Esophagus squamous epithelium (tissue), 5 donors: ENCODE measurements at regions not wholly inside any gene's neighbourhood (a gene's known extent, or its start where the extent isn't known, plus 50 kb on each side); places are given as distances from the start of the nearest gene placed in this dataset.

Source experiments
- DNase-seq: peaks from one replicate; lab custom pipeline; 2025; lab: John Stamatoyannopoulos, UW
- H3K27ac ChIP-seq, 4 donors: fragments of 200-600 bp; sonication (generic); one replicate each; pipeline ENCODE4 v1.5.1; 2016 to 2019; ENCODE audit warnings: mild to moderate bottlenecking in 1 of 4
- H3K27me3 ChIP-seq, 4 donors: fragments of 200-600 bp; sonication (generic); 1 replicate in 3 of 4; 2 replicates in 1 of 4; pipeline versions ENCODE4 v1.5.1 to v1.6.0; 2017 to 2021; ENCODE audit warnings: antibody characterized with exemption in 1 of 4
- H3K36me3 ChIP-seq, 3 donors: fragments of 200-600 bp; sonication (generic); one replicate each; pipeline ENCODE4 v1.5.1; 2016 to 2019
- H3K4me1 ChIP-seq, 3 donors: fragments of 200-600 bp; sonication (generic); one replicate each; pipeline ENCODE4 v1.5.1; 2017 to 2019
- H3K4me3 ChIP-seq, 4 donors: fragments of 200-600 bp; sonication (generic); 1 replicate in 3 of 4; 2 replicates in 1 of 4; pipeline ENCODE4 v1.5.1; 2016 to 2019; ENCODE audit warnings: mild to moderate bottlenecking in 2 of 4, moderate library complexity in 1 of 4
- H3K9me3 ChIP-seq, 3 donors: fragments of 200-600 bp; sonication (generic); one replicate each; pipeline ENCODE4 v1.5.1; 2016 to 2019
- CTCF ChIP-seq, 6 experiments: fragments of 450-650 bp in 4 of 6; fragments of 200-600 bp in 2 of 6; sonication (generic) in 2 of 6; IDR thresholded peaks; one replicate each; pipeline ENCODE4 v1.5.1; 2016 to 2019; ENCODE audit warnings: antibody characterized with exemption in 6 of 6, mild to moderate bottlenecking in 4 of 6, moderate library complexity in 4 of 6
- POLR2A ChIP-seq, 4 donors: fragments of 450-650 bp; IDR thresholded peaks; one replicate each; pipeline ENCODE4 v1.6.1; 2017; ENCODE audit warnings: antibody characterized with exemption in 4 of 4, mild to moderate bottlenecking in 4 of 4, moderate library complexity in 3 of 4
- WGBS, 2 donors: methylation state at CpG; one replicate each; pipeline ENCODE4 v1.1.5; 2018; 5-methylcytosine and 5-hydroxymethylcytosine counted together
- intact Hi-C: fragments of 100-400 bp; cut with DNase I; formaldehyde crosslinking; loops from one replicate; pipeline ENCODE4 v1.15.0; 2022
- donor health status: DM: yes; HTN: yes; CAD: no.

- no peaks in the 10 kb centered on the region for H3K4me1 ChIP-seq
- no peaks in the 10 kb centered on the region for H3K36me3 ChIP-seq
- 43 to 83% methylated on average over 1 of the region's 1 CpG for WGBS, 2 donors
- no peak for DNase-seq
- intact Hi-C loops: loop anchor here (10.0 kb wide), 1 partner anchor 204 kb away; no protein-coding TSS in a partner anchor
- no peak overlapping the region for H3K27ac ChIP-seq
- TF ChIP-seq POLR2A (IDR thresholded peaks at IDR 0.05) (no peak), CTCF (IDR thresholded peaks at IDR 0.05) (no peak)
- no peaks in the 10 kb centered on the region for H3K9me3 ChIP-seq
- no peak overlapping the region for H3K4me3 ChIP-seq
- peaks cover 0 to 17% (median 0%) of the 10 kb centered on the region in 4 donors for H3K27me3 ChIP-seq
These were observed 91.5 kb upstream of the STK39 start for GRCh38 chr2:168338803-168339437.

- Histone ChIP-seq H3K27ac (no peak overlapping the region), H3K27me3 (peaks cover 0 to 27% (median 0%) of the 10 kb centered on the region in 4 donors), H3K4me3 (no peak overlapping the region), H3K4me1 (no peaks in the 10 kb centered on the region), H3K9me3 (no peaks in the 10 kb centered on the region), H3K36me3 (no peaks in the 10 kb centered on the region)
- DNase-seq: no peak
- intact Hi-C loops: loop anchor here (10.0 kb wide), 1 partner anchor 344 kb away; no protein-coding TSS in a partner anchor
- TF ChIP-seq CTCF (IDR thresholded peaks at IDR 0.05) (no peak), POLR2A (IDR thresholded peaks at IDR 0.05) (no peak)
- 90% methylated on average over 5 of the region's 5 CpGs; no CpG with 5 or more reads in 1 of the 2 donors for whole genome bisulfite sequencing, 2 donors
These were observed 93.5 kb upstream of the STK39 start for GRCh38 chr2:168340931-168341330.

- H3K27me3 ChIP-seq: peaks cover 0 to 27% (median 0%) of the 10 kb centered on the region in 4 donors
- H3K9me3 ChIP-seq: no peaks in the 10 kb centered on the region
- TF ChIP-seq POLR2A (IDR thresholded peaks at IDR 0.05) (no peak), CTCF (IDR thresholded peaks at IDR 0.05) (no peak)
- intact Hi-C loops: loop anchor here (10.0 kb wide), 1 partner anchor 341 kb away; no protein-coding TSS in a partner anchor
- WGBS, 2 donors: 64 to 65% methylated on average over 5 of the region's 5 CpGs
- no peak overlapping the region for H3K27ac ChIP-seq
- DNase-seq: no peak
- H3K4me3 ChIP-seq: no peak overlapping the region
- H3K4me1 ChIP-seq: peaks cover 0 to 5% (median 0%) of the 10 kb centered on the region in 3 donors
- no peaks in the 10 kb centered on the region for H3K36me3 ChIP-seq
These were observed 96.2 kb upstream of the STK39 start for GRCh38 chr2:168343586-168343985.

- no peak for TF ChIP-seq CTCF (IDR thresholded peaks at IDR 0.05)
- TF ChIP-seq POLR2A (IDR thresholded peaks at IDR 0.05): no peak
- no peak overlapping the region for H3K4me3 ChIP-seq
- 89 to 96% methylated on average over 4 to 5 of the region's 5 CpGs for WGBS, 2 donors
- H3K36me3 ChIP-seq: no peaks in the 10 kb centered on the region
- intact Hi-C loops: loop anchor here (5.0 to 10.0 kb wide), 3 partner anchors 340 to 578 kb away; no protein-coding TSS in a partner anchor
- H3K4me1 ChIP-seq: peaks cover 0 to 5% (median 0%) of the 10 kb centered on the region in 3 donors
- no peak overlapping the region for H3K27ac ChIP-seq
- peaks cover 0 to 22% (median 0%) of the 10 kb centered on the region in 4 donors for H3K27me3 ChIP-seq
- no peak for DNase-seq
- H3K9me3 ChIP-seq: no peaks in the 10 kb centered on the region
These were observed 97.3 kb upstream of the STK39 start for GRCh38 chr2:168344706-168345105.

GRCh38 chr2:168345601-168346000 lies 98.2 kb upstream of the STK39 start:
- DNase-seq: no peak
- H3K9me3 ChIP-seq: no peaks in the 10 kb centered on the region
- H3K36me3 ChIP-seq: no peaks in the 10 kb centered on the region
- peaks cover 0 to 5% (median 0%) of the 10 kb centered on the region in 3 donors for H3K4me1 ChIP-seq
- WGBS, 2 donors: 29 to 46% methylated on average over 3 of the region's 3 CpGs
- no peak for TF ChIP-seq POLR2A (IDR thresholded peaks at IDR 0.05)
- no peak for TF ChIP-seq CTCF (IDR thresholded peaks at IDR 0.05)
- no peak overlapping the region for H3K4me3 ChIP-seq
- peaks cover 0 to 14% (median 0%) of the 10 kb centered on the region in 4 donors for H3K27me3 ChIP-seq
- intact Hi-C loops: loop anchor here (5.0 to 10.0 kb wide), 3 partner anchors 339 to 577 kb away; no protein-coding TSS in a partner anchor
- no peak overlapping the region for H3K27ac ChIP-seq
